K562 (cell line): ENCODE measurements at regions not wholly inside any gene's neighbourhood (a gene's known extent, or its start where the extent isn't known, plus 50 kb on each side); places are given as distances from the start of the nearest gene placed in this dataset.

Experiments used
- ATAC-seq: fragments of 200-7000 bp; cut with Tn5 transposase; 3 replicates; pipeline ENCODE4 v1.9.1; 2020; ENCODE audit warnings: moderate library complexity
- BruUV-seq: library from RNA; stranded (reverse); fragments of 400-500 nt; replicated peaks from 2 replicates; lab custom pipeline; 2021; lab: Mats Ljungman, UMichigan
- CTCF ChIA-PET: fragments of 300-600 bp; formaldehyde crosslinking; extraction: SDS; loops from one replicate; lab custom pipeline; 2021; ENCODE audit warnings: low intra/inter-chr PET ratio; lab: Yijun Ruan, JAX
- POLR2A ChIA-PET: fragments of 300-600, 350-650 bp; sonication (Branson Sonifier 250); formaldehyde crosslinking; extraction: SDS; loops from one replicate; lab custom pipeline; 2021; ENCODE audit warnings: antibody characterized with exemption, inconsistent platforms; lab: Yijun Ruan, JAX
- DNase-seq, 4 experiments: peaks; one replicate each; pipeline versions ENCODE4 v3.0.0 to v3.0.0-alpha.2; 2011 to 2018; ENCODE audit warnings: low spot score in 3 of 4, mixed read lengths in 3 of 4; ENCODE audit errors: extremely low read depth in 1 of 4
- FAIRE-seq: peaks from 2 replicates; lab custom pipeline; 2011; peaks lifted over from hg19 to GRCh38; lab: Jason Lieb, UNC
- H2AFZ ChIP-seq: 2 replicates; pipeline ENCODE4 v1.6.0; 2011; ENCODE audit warnings: low read depth, low read length, control low read depth, inconsistent platforms
- H3K27ac ChIP-seq: fragments of 200-600 bp; 3 replicates; pipeline ENCODE4 v1.8.0; 2011; ENCODE audit warnings: low read depth, mild to moderate bottlenecking, control low read depth, inconsistent platforms, low read length, moderate library complexity, mixed read lengths; ENCODE audit errors: extremely low read depth
- H3K27me3 ChIP-seq, 2 experiments: fragments of 300-600 bp in 1 of 2; 2 replicates in 1 of 2; 3 replicates in 1 of 2; pipeline versions ENCODE4 v1.6.0 to v1.8.0; 2011; ENCODE audit warnings: inconsistent platforms in 2 of 2, low read length in 2 of 2, mild to moderate bottlenecking in 1 of 2, mixed read lengths in 1 of 2, moderate library complexity in 1 of 2; ENCODE audit not compliant: control insufficient read depth in 2 of 2, insufficient read depth in 2 of 2
- H3K36me3 ChIP-seq: fragments of 300-600 bp; 3 replicates; pipeline ENCODE4 v1.8.0; 2011; ENCODE audit warnings: mild to moderate bottlenecking, low read length, inconsistent platforms; ENCODE audit not compliant: control insufficient read depth, insufficient read depth
- H3K4me1 ChIP-seq, 2 experiments: fragments of 200-600 bp in 1 of 2; replicated peaks in 1 of 2; 2 replicates in 1 of 2; 3 replicates in 1 of 2; pipeline versions ENCODE4 v1.5.1 to v1.8.0; 2011; ENCODE audit warnings: inconsistent platforms in 2 of 2, low read length in 2 of 2, mild to moderate bottlenecking in 1 of 2, mixed read lengths in 1 of 2, moderate library complexity in 1 of 2; ENCODE audit not compliant: control insufficient read depth in 2 of 2, insufficient read depth in 2 of 2
- H3K4me2 ChIP-seq: 2 replicates; pipeline ENCODE4 v1.6.1; 2011; ENCODE audit warnings: low read length, control low read depth, inconsistent platforms, mixed read lengths; ENCODE audit not compliant: insufficient read depth
- H3K4me3 ChIP-seq: fragments of 200-600 bp; sonication (generic), shearing (Covaris generic); 2 replicates; pipeline ENCODE4 v1.5.1; 2016; ENCODE audit warnings: control low read depth, inconsistent platforms
- H3K79me2 ChIP-seq: fragments of 200-600 bp; 3 replicates; pipeline ENCODE4 v1.8.0; 2011; ENCODE audit warnings: low read length, inconsistent platforms; ENCODE audit not compliant: control insufficient read depth, insufficient read depth
- H3K9ac ChIP-seq, 2 experiments: 2 replicates each; pipeline versions ENCODE4 v1.6.0 to v1.6.1; 2011; ENCODE audit warnings: low read depth in 2 of 2, low read length in 2 of 2, control low read depth in 1 of 2, inconsistent platforms in 1 of 2, mild to moderate bottlenecking in 1 of 2, mixed read lengths in 1 of 2; ENCODE audit not compliant: insufficient read depth in 1 of 2
- H3K9me1 ChIP-seq: one replicate; pipeline ENCODE4 v1.6.0; 2011; ENCODE audit warnings: inconsistent platforms, mild to moderate bottlenecking, low read length, moderate library complexity; ENCODE audit not compliant: control insufficient read depth, insufficient read depth
- H3K9me3 ChIP-seq: replicated peaks from 2 replicates; pipeline ENCODE4 v1.5.1; 2011; ENCODE audit warnings: low read depth, low read length, inconsistent platforms; ENCODE audit not compliant: control insufficient read depth, insufficient read depth
- H4K20me1 ChIP-seq: replicated peaks from 2 replicates; pipeline ENCODE4 v1.6.1; 2011; ENCODE audit warnings: low read length, inconsistent platforms, mixed read lengths; ENCODE audit not compliant: control insufficient read depth, insufficient read depth
- ARID2 ChIP-seq: fragments of 450-650 bp; IDR thresholded peaks from 2 replicates; pipeline ENCODE4 v1.6.1; 2017; ENCODE audit warnings: antibody characterized with exemption, mild to moderate bottlenecking
- HEY1 ChIP-seq: fragments of 250-450 bp; sonication (Bioruptor Pico); IDR thresholded peaks from 2 replicates; pipeline ENCODE4 v1.5.0; 2020; ENCODE audit warnings: mild to moderate bottlenecking, moderate library complexity, borderline replicate concordance
- NFE2L1 ChIP-seq: fragments of 450-650 bp; IDR thresholded peaks from 2 replicates; pipeline ENCODE4 v1.6.1; 2016; ENCODE audit warnings: missing genetic modification characterization, low read depth, mild to moderate bottlenecking, missing compliant biosample characterization, moderate library complexity, borderline replicate concordance
- PTBP1 ChIP-seq: fragments of 200-400 bp; formaldehyde crosslinking; IDR thresholded peaks from 2 replicates; pipeline ENCODE4 v1.6.1; 2017; ENCODE audit warnings: low read depth, low read length
- ZFP36 ChIP-seq: fragments of 150-350 bp; IDR thresholded peaks from 2 replicates; pipeline ENCODE4 v1.6.1; 2018; ENCODE audit warnings: low read length, low read depth; ENCODE audit not compliant: partially characterized antibody
- WGBS: fragments of 100-300 bp; shearing (Covaris generic); methylation state at CpG from one replicate; pipeline ENCODE4 v1.1.6; 2016; ENCODE audit warnings: low coverage, mixed read lengths; ENCODE audit not compliant: insufficient coverage; ENCODE audit errors: missing lambda C conversion rate; 5-methylcytosine and 5-hydroxymethylcytosine counted together
- in situ Hi-C: fragments of 300-500 bp; cut with MboI; formaldehyde crosslinking; loops from 4 replicates; pipeline ENCODE4 v1.15.0; 2018; ENCODE audit warnings: inconsistent platforms, mixed read lengths
- intact Hi-C: fragments of 100-400 bp; cut with micrococcal nuclease; formaldehyde crosslinking; loops from 2 replicates; pipeline ENCODE4 v1.14.2; 2022
- TF ChIP-seq, protein P1 (sequence below): fragments of 250-450 bp; sonication (Bioruptor Pico); IDR thresholded peaks from 2 replicates; pipeline ENCODE4 v1.4.0; 2020; ENCODE audit warnings: borderline replicate concordance

DNA sequence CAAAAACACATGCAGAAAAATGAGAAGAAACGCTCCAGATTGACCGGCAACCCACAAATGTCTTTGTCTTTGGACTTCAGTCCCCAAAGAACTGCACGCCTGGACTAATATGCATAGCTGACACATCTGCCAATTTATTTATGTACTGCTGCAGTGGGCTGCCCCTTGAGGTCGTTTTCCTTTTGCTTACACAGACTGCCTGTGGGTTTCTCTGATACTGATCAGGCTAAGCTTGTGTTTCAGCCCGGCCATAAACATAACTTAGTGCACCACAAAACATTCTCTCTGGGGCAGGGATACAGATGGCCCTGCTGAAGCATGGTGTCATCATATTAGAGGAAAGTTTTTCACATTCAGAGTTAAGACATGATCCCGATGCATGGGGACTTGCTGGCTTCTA is 75.4 kb downstream of the NUDT12 start:
- no peak overlapping the region for H3K27ac ChIP-seq
- in situ Hi-C loops (loop anchor here (25.0 kb wide), 1 partner anchor 950 kb away; no protein-coding TSS in a partner anchor), intact Hi-C loops (no loop called here)
- H4K20me1 ChIP-seq: no peaks in the 10 kb centered on the region
- BruUV-seq: no TSS peak
- DNase-seq (no peak), FAIRE-seq (no peak), ATAC-seq (peak; percentile 46)
- peaks cover 0 to 12% of the 10 kb centered on the region in 2 experiments; a peak in 2 of 5 replicates for H3K27me3 ChIP-seq
- CTCF ChIA-PET: no interaction called here
- 3% methylated on average over 6 of the region's 6 CpGs for WGBS
- POLR2A ChIA-PET: interaction anchor here (0.7 kb wide), 1 partner anchor 12 kb away, joined by 3 read pairs; no protein-coding TSS in a partner anchor
- no peaks in the 10 kb centered on the region for H3K9me3 ChIP-seq
- no peak overlapping the region for H2AFZ ChIP-seq
- no peaks in the 10 kb centered on the region for H3K4me1 ChIP-seq
- no peaks in the 10 kb centered on the region for H3K79me2 ChIP-seq
- no peaks in the 10 kb centered on the region for H3K9me1 ChIP-seq
- TF ChIP-seq NFE2L1 (tag): no peak
- no peak for TF ChIP-seq ZFP36
- TF ChIP-seq ARID2: no peak
- no peak for TF ChIP-seq PTBP1
- TF ChIP-seq HEY1 (CRISPR knock-in tag): no peak
- TF ChIP-seq, protein P1, sequence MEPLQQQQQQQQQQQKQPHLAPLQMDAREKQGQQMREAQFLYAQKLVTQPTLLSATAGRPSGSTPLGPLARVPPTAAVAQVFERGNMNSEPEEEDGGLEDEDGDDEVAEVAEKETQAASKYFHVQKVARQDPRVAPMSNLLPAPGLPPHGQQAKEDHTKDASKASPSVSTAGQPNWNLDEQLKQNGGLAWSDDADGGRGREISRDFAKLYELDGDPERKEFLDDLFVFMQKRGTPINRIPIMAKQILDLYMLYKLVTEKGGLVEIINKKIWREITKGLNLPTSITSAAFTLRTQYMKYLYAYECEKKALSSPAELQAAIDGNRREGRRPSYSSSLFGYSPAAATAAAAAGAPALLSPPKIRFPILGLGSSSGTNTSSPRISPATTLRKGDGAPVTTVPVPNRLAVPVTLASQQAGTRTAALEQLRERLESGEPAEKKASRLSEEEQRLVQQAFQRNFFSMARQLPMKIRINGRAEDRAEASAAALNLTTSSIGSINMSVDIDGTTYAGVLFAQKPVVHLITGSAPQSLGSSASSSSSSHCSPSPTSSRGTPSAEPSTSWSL (CRISPR knock-in tag): no peak
- H3K9ac ChIP-seq: no peak overlapping the region
- H3K4me3 ChIP-seq: no peak overlapping the region
- no peak overlapping the region for H3K4me2 ChIP-seq
- no peaks in the 10 kb centered on the region for H3K36me3 ChIP-seq
